ENCODE measurements at regions not wholly inside any gene's neighbourhood (a gene's known extent, or its start where the extent isn't known, plus 50 kb on each side); places are given as distances from the start of the nearest gene placed in this dataset.
A peak's percentile ranks its signal among the peaks of the same experiment; 100 is the strongest.

DNA sequence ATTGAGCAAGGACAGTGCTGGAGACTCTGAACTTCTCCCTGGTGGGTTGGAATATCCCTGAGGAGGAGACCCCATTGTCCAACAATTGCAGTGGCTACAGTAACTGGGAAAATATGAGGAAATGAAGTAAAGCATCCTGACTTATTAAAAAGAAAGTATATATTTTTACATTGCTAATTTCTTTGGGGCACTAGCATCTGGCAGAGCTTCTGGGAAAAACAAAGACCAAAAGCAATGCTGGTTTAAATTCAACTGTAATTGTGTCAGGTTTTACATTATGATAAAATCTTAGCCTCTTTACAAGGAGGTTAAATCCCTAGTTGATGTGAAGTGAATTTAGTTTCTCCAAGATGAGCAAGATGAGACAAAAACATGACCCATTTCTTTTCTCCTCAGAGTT is 454.0 kb upstream of the RBMS3 start:
- no peak for DNase-seq

DNA sequence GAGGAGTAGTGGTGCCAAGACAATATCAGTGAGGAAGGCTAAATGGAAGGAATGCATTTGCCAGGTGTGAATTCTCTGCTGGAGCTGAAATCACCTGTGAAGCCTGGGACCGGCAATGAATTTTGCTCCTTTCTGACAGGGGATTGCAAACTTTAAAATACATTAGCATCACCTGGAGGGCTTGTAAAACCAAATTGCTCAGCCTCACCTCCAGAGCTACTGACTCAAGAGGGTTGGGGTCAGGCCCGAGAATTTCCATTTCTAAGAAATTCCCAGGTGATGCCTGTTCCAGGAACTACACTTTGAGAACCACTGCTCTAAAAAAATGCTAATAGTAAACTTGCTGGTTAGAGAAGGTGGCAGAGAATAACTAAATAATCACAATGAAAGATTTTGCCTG is 445.6 kb upstream of the RBMS3 start:
- no peak for DNase-seq

DNA sequence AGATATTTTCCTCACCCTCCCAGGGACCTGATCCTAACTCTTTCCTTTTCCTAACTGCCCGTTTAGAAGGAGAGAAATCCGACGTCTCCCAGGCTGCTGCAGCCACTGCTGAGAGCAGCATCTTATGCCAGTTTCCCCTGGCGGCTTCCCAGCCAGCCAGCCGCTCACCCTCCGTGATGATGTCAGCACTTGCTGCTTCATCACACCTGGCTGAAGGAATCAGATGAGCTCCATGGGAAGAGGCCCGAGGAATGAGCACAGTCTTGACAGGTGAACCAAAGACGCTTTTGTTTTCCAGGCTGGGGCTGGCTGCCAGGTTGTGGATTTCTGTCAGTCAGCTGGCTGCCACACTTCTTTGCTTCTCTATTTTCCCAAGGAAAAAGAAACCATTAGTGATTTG is 445.1 kb upstream of the RBMS3 start:
- peak; percentile 74 for DNase-seq

DNA sequence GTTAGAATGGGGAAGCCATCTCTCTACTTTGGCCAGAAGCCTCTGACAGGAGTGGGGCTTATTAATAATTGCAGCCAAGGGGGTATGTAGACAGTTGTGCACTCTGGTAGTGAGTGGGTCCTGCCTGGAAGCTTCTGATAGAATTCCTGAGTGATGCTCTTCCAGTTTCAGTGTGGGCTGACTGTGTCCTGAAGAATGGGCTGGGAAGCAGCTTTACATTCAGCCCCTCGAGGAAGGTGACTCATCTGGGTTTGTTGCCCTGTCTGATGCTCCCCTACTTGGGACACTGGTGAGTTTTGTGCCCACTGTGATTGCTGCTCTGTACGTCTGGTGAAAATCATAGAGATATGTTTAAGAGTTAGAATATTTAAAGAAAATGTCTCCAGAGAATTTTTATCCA is 444.7 kb upstream of the RBMS3 start:
- no peak for DNase-seq

DNA sequence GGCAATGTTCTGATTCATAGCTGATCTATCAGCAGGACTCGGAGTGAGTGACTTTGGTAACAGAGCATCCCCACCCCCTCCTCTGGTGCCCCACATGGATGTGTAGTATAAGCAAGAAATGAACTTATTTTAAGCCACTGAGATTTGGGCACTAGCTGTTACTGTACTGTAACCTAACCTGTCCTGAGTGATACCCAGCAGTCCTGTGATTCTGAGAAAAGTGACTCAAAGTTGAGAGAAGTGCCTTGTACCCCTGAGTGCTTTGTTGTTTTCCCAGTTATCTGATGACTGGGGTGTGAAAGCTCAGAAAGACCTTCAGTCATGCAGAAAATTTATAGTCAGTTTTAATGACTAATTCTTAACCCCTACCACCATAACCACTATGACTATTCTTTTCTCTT is 439.9 kb upstream of the RBMS3 start:
- no peak for DNase-seq

DNA sequence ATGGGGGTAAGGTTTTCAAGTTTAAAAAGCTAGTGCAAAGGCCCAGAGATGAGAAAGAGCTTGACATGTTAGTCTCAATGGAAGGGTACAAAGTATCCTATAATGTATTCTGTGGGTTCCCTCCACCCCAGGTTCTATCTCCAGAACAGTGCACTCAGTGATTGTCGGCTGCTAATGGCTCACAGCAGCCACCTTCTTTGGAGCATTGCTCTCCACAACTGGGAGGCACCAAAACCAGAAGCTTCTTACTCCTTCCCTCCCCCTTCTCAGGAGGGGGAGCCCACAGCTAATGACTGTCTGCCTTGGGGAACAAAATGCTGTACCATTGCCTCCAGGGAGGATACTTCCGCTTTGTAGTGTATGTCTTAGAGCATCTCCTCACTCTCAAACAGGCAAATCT is 439.4 kb upstream of the RBMS3 start:
- DNase-seq = no peak

DNA sequence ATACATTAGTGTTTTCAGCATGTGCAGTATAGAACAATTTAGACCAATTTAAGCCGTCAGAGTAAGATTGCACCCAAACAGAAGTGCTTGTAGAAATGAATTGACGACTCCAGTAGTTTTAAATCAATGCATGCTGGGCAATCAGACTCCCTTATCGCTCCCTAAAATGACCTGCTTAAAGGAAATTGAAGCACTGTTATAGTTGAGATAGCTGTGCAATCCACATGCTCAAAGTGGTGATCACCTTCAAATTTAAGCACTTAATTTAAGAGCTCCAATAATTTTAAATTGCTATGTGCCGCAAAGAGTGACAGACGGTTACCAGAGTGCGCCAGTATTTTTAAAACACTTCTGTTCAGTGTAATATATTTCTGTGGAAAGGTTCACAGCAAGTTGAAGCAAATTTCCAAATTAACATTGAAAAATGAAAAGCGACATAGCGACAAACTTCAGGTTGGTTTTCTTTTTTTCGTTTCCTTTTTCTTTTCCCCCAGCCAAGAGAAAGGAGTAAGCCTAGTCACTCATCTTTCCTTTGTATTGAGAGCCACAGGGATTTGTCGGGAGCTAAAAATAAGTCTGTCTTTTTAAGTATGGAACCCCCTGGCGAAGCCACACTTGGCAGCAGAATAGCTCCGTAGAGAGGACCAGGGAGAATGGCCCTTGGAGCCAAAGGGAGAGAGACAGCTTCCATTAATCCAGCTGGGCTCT is 436.4 kb upstream of the RBMS3 start:
- no peak for DNase-seq

DNA sequence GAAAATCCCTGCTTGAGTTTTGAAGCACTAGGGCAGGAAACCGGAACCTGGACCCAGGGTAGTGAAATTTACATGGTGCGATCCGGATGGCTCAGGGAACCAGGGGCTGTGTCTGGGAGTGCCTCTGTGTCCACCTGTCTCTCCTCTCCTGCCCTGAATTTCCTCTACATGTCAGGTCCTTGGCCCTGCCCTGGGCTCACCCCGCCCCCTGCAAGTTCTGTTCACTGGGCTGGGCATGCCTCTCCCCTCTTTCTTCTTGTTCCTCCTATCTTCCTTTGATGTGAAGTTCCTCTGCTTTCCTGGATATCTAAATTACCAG is 435.9 kb upstream of the RBMS3 start:
- peak; percentile 17 for DNase-seq

DNA sequence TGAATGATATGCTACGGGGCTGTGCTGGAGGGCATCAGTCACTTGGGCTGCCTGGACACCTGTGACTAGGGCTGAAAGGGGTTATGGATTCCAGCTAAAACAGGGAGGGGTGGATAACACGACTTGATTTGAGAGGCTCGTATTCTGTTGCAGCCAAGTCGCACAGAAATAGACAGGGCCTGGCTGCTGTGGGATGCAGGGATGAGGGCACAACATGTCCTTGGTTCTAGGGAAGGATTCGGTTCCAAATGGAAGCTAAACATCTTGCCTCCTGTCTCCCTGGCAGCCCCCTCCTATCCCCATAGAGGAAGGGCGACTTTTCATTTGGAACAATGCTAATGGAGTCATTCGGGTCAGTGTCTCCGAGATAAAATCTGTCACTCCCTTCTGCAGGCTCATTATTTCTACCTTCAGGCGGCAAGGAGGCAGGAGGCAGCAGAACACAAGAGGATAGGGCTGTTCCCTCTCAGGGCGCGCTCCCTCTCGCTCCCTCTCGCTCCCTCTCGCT is 433.8 kb upstream of the RBMS3 start:
- peak; percentile 18 for DNase-seq

DNA sequence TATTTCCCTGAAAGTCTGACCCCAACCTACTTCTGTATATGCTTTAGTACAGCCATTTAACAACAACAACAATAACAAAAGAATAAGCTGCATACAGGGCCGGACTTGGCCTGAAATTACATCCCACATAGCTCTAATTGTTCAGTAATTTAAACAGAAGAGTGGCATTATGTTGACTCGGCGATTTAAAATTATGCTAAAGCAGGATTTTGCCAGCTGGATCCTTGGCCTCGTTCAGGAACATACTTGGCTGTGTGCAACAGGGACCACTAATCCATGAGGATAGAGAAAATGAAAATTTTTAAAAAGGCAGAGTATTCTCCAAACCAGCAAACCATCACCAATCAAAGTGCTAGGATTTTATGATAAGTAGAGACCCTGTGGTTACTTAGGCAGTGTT is 433.1 kb upstream of the RBMS3 start:
- peak; percentile 24 for DNase-seq

DNA sequence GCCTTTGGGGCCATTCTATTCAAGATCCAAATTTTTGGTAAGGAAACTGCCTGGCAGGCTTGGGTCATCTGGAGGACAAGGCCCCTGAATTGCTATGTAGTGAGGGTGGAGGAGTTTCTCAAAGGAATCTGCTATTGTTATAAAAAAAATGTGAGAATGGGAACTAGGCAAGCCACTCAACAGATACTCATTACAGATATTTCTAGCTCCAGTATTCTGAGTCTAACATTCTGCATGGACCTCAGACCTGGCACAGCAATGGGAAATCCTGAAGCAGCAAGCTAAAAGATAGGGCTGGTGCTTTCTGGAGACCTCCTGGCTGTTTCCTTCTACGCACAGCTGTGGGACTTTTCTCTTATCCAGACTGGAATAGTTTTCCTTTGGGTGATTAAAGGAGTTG is 430.7 kb upstream of the RBMS3 start:
- DNase-seq = no peak

DNA sequence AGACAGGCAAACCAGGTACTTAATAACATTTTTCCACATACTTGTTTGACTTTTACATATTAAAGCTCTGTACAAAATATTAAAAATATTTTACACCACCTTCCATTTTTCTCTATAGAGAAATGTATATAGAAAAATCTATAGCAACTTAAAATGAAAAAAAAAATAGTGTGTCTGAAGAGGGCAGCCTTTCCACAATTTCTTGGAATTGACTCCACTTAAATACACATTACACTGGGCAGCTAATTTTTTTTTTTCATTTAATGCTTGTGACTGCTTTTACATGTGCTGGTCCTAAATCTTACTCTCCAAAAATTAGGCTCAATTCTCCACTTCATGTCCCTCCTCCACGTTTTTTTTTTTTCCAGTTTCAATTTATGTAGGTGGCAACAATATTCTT is 427.0 kb upstream of the RBMS3 start:
- peak; percentile 28 for DNase-seq

DNA sequence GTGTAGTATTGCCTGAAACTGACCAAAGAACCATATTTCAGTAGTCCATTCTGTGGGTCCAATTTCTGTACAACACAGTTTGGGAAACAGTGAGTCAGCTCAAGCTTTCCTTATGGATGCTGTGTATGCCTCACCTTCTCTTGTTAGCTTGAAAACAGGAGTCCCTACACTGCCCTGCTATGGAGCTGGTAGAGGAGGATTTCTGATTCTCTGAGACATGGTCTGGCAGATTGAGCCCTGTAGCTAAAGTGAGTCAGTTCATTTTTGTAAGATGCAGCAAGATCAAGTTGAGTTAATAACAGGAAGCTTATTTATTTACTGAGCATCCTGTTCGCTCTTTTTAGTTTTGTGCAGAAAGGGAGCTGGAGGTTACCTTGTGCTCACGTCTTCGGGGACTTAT is 424.1 kb upstream of the RBMS3 start:
- no peak for DNase-seq

DNA sequence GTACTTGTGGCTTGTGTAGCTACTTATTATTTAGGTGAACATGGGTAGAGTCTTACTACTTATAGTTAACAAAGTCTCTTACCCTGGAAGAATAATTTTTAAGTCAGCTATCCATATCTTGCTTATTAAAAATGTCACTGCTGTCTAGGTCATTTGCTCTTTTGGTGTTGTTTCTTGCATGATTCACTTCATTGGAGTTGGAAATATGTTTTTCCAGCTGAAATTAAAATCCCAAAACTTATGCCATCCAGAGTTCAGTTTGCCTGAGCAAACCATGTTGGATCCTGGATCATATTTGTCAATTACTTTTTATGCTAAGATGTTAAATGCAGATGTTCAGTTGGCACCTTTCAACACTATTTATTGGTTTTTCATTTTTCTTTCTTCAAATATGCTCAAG is 421.0 kb upstream of the RBMS3 start:
- DNase-seq = no peak

DNA sequence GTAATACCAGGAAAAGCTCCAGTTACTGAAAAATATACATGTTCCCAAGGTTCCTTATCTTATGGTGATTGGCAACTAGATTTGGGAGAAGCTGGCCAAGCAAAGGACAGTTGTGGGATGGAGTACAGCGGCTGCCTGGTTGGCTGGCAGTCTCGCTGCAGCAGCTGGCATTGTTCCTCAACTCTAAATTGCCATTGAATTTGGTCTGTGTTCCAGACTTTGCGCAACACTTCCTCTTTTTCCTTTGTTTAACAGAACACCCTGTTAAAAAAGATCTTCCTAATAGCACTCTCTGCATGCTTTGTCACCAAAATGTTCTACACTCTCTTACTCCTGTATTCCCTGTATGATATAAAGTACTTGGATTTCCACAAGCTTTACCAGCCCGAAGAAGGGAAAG is 420.6 kb upstream of the RBMS3 start:
- peak; percentile 69 for DNase-seq

DNA sequence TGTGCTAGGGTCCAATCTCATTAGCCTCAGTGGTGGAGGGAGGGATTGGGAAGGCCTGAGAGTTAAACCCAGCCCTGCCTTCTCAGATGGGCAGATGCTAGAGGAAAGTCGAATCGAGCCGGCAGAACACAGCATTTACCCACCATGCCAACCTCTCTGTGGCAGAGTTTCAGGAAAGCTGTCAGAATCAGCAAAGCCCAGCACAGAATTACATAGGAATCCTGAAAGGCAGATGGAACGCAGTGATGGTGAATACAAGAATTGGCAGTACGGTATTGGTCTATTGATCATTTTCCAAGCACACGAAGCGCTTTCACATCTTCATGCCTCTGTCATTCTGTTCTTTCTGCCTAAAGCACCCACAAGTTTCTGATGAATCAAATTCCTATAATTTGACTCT is 417.7 kb upstream of the RBMS3 start:
- DNase-seq = no peak

DNA sequence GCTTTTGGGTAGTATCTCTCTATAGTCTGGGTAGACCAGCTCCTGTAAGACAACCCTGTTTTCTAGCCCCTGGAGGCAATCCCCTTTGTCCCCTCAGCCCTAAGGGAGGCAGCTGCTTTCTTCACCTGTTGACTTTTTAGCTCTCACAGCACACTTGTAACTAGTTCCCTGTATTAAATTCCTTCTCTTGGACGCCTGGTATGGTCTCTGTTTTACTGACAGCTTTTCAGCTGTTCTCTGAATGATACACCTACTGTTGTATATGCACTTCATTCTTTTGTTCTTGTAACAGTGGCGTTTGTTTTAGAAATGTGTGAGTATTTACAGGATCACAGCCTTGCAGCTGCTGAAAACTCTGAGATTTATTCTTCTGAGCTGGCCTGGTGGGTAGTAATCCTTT is 413.0 kb upstream of the RBMS3 start:
- peak; percentile 59 for DNase-seq

DNA sequence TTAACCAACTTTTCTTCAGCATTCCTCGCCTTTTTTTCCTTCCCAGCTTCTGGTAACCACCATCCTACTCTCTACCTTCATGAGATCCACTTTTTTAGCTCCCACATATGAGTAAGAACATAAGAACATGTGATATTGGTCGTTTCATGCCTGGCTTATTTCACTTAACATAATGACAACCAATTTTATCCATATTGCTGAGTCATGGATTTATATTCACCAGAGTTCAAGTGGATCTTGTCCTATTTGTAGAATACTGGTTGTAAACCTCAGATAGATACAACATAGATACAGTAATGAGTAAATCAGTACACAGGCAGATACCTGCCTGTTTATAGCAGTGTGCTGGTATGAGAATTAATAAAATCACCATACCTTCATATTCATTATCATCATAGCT is 412.0 kb upstream of the RBMS3 start:
- no peak for DNase-seq

DNA sequence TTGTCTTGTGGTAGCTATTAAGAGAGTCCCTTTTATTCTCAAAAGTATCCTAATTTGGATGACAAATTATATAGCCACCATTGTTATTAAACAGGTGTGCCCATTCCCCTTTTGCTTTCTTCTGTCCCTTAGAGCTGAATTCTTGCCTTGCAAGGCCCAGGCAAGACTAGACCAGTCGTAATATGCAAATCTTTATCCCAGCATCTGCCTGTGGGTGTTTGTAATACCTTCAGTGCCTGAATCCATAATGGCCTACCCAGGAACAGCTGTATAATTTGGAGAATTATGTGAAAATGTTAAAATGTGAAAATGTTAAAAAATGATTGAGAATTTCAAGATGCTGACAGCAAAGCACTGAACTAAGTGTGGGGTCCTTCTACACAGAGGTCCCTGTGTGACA is 403.0 kb upstream of the RBMS3 start:
- DNase-seq = no peak

DNA sequence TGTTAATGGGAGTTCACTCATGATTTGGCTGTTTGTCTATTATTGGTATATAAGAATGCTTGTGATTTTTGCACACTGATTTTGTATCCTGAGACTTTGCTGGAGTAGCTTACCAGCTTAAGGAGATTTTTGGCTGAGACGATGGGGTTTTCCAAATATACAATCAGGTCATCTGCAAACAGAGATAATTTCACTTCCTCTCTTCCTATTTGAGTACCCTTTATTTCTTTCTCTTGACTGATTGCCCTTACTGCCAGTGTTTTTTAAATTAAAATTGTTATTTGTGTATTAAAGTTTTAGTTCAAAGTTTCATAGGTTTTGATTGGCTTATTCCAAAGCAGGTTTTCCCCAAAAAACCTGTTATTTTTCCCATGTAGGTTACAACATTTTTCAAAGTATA is 390.5 kb upstream of the RBMS3 start:
- DNase-seq = no peak

DNA sequence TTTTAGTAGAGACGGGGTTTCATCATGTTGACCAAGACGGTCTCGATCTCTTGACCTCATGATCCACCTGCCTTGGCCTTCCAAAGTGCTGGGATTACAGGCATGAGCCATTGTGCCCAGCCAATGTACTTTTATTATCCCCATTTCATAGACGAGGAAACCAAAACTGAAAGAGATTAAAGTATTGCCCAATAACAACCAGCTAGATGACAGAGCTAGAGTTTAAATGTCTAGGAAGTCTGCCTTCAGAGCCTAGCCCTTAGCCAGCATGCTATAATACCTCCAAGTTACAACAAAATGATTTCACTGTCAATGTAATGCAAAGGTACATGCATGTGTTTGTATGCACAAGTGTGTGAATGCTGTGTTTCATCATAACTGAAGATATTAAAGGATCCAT is 389.4 kb upstream of the RBMS3 start:
- no peak for DNase-seq

DNA sequence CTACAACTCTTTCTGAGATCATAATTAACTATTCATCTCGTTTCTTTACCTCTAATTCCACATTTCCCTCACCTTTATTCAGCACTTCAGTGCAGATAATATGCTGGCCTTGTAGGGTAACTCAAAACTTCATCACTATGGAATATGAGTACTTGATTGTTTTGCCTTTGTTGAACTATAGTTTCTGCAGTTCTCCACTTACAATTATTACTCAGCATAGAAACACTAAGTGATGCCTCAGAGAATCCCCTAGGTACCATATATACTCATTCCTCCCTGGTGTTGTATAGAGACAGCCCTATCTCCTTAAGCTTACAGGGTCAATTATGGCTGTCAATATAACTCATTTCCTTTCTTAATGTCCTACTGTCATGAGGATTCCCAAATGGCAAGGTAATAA is 380.6 kb upstream of the RBMS3 start:
- no peak for DNase-seq

DNA sequence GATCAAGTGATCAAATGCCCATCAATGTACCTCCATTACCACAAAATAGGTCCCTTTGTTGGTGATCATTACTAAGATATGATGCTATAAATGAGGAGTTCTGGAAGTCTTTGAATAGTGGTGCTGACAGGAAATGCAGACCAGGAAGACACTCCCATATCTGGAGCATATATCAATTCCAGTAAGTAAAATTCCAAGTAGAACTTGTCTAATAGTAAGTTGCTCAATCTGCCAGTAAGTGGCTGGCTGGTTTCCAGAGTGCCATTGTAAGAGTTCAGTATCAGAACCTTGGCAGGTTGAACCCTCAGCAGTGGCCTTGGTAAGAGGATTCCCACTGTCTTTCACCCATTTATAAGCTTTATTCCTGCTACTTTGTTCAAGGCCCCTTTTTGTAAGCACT is 379.9 kb upstream of the RBMS3 start:
- no peak for DNase-seq

DNA sequence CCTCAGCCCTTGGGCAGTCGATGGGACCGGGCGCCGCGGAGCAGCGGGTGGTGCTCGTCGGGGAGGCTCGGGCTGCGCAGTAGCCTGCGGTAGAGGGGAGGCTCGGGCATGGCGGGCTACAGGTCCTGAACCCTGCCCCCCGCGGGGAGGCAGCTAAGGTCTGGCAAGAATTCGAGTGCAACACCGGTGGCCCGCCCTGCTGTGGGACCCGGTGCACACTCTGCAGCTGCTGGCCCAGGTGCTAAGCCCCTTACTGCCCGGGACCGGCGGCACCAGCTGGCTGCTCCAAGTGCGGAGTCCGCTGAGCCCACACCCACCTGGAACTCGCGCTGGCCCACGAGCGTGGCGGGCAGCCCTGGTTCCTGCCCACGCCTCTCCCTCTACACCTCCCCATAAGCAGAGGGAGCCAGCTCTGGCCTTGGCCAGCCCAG is 377.7 kb upstream of the RBMS3 start:
- DNase-seq = no peak

DNA sequence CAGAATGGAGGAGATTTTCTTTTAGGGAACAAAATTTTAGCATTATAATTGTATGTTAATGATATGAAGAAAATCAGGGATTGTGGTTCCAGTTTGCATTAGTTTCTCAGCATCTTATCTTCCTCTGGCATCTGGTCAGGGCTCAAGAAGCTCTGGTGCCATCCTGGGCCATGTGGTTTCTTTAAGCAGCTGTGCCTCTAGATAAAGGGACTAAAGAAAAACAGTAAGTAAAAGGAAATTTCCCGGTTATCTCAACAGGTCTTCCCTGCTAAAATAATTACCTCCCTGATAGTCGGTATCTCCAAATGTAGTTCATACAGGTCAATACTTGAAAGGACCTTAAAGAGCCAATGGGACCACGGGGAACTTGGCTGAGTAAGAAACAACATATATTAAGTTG is 375.1 kb upstream of the RBMS3 start:
- DNase-seq = no peak
